Keratinocyte (primary cell): ENCODE measurements at regions not wholly inside any gene's neighbourhood (a gene's known extent, or its start where the extent isn't known, plus 50 kb on each side); places are given as distances from the start of the nearest gene placed in this dataset.

Experiments used
- DNase-seq: peaks from one replicate; pipeline ENCODE4 v3.0.0-alpha.2; 2011; ENCODE audit warnings: low read depth, missing footprints, low spot score
- FAIRE-seq: peaks from 2 replicates; lab custom pipeline; 2011; peaks lifted over from hg19 to GRCh38; lab: Jason Lieb, UNC
- H2AFZ ChIP-seq: 2 replicates; pipeline ENCODE4 v1.6.0; 2012; ENCODE audit warnings: low read length, control low read depth, inconsistent platforms; ENCODE audit not compliant: control insufficient read depth
- H3K27ac ChIP-seq: 2 replicates; pipeline ENCODE4 v1.5.1; 2011; ENCODE audit warnings: low read length; ENCODE audit not compliant: control insufficient read depth, insufficient read depth
- H3K27me3 ChIP-seq: 3 replicates; pipeline ENCODE4 v1.6.0; 2011; ENCODE audit warnings: low read length; ENCODE audit not compliant: control insufficient read depth, insufficient read depth; ENCODE audit errors: extremely low read depth
- H3K36me3 ChIP-seq, 2 experiments: 2 replicates in 1 of 2; 3 replicates in 1 of 2; pipeline ENCODE4 v1.5.1; 2011; ENCODE audit warnings: low read length in 2 of 2, mild to moderate bottlenecking in 1 of 2; ENCODE audit not compliant: control insufficient read depth in 2 of 2, insufficient read depth in 2 of 2; ENCODE audit errors: extremely low read depth in 1 of 2
- H3K4me1 ChIP-seq: 3 replicates; pipeline ENCODE4 v1.5.1; 2011; ENCODE audit warnings: low read length; ENCODE audit not compliant: control insufficient read depth, insufficient read depth; ENCODE audit errors: extremely low read depth
- H3K4me2 ChIP-seq: 3 replicates; pipeline ENCODE4 v1.6.0; 2011; ENCODE audit warnings: low read depth, low read length; ENCODE audit not compliant: control insufficient read depth, insufficient read depth; ENCODE audit errors: extremely low read depth
- H3K4me3 ChIP-seq, 3 experiments: fragments of 200-600 bp in 1 of 3; sonication (generic) in 1 of 3; 2 replicates in 2 of 3; 3 replicates in 1 of 3; pipeline ENCODE4 v1.5.1; 2011 to 2016; ENCODE audit warnings: low read length in 3 of 3, mild to moderate bottlenecking in 3 of 3, control low read depth in 2 of 3, inconsistent platforms in 1 of 3, low read depth in 1 of 3, mixed read lengths in 1 of 3, mixed run types in 1 of 3, moderate library complexity in 1 of 3; ENCODE audit not compliant: control insufficient read depth in 2 of 3, insufficient read depth in 2 of 3; ENCODE audit errors: extremely low read depth in 1 of 3
- H3K79me2 ChIP-seq: 2 replicates; pipeline ENCODE4 v1.6.0; 2012; ENCODE audit warnings: low read length; ENCODE audit not compliant: control insufficient read depth, insufficient read depth
- H3K9ac ChIP-seq: 3 replicates; pipeline ENCODE4 v1.6.0; 2011; ENCODE audit warnings: low read length; ENCODE audit not compliant: control insufficient read depth, insufficient read depth; ENCODE audit errors: extremely low read depth
- H3K9me1 ChIP-seq: 3 replicates; pipeline ENCODE4 v1.6.0; 2011; ENCODE audit warnings: low read length; ENCODE audit not compliant: control insufficient read depth, insufficient read depth; ENCODE audit errors: extremely low read depth
- H3K9me3 ChIP-seq: 2 replicates; pipeline ENCODE4 v1.5.1; 2012; ENCODE audit warnings: low read depth, low read length; ENCODE audit not compliant: control insufficient read depth
- H4K20me1 ChIP-seq: 3 replicates; pipeline ENCODE4 v1.6.0; 2011; ENCODE audit warnings: low read length; ENCODE audit not compliant: control insufficient read depth, insufficient read depth; ENCODE audit errors: extremely low read depth
- CTCF ChIP-seq, 3 experiments: IDR thresholded peaks in 1 of 3; conservative IDR thresholded peaks in 1 of 3; optimal IDR thresholded peaks in 1 of 3; 2 replicates in 2 of 3; 3 replicates in 1 of 3; pipeline versions ENCODE3 to v1.5.1; 2011; ENCODE audit warnings: low read length in 3 of 3, mild to moderate bottlenecking in 3 of 3, moderate library complexity in 2 of 3, control low read depth in 1 of 3, inconsistent platforms in 1 of 3; ENCODE audit not compliant: insufficient read depth in 2 of 3; ENCODE audit errors: extremely low read depth in 1 of 3
- EZH2 ChIP-seq: IDR thresholded peaks from one replicate; pipeline ENCODE4 v1.6.1; 2012; ENCODE audit warnings: inconsistent platforms, mild to moderate bottlenecking, low read length, moderate library complexity
- dilution Hi-C: fragments of 300-500 bp; cut with MboI; formaldehyde crosslinking; loops from one replicate; pipeline ENCODE4 v1.7.0; 2020; ENCODE audit warnings: low sequenced_read_pairs; ENCODE audit not compliant: extremely low pct_ligation_motif_present

- Histone ChIP-seq H4K20me1 (no peaks in the 10 kb centered on the region), H2AFZ (no peak overlapping the region), H3K9ac (no peak overlapping the region), H3K27me3 (no peaks in the 10 kb centered on the region), H3K9me3 (no peaks in the 10 kb centered on the region), H3K9me1 (no peaks in the 10 kb centered on the region), H3K36me3 (no peaks in the 10 kb centered on the region), H3K27ac (no peak overlapping the region), H3K4me1 (no peaks in the 10 kb centered on the region), H3K4me2 (no peak overlapping the region), H3K4me3 (no peak overlapping the region), H3K79me2 (no peaks in the 10 kb centered on the region)
- DNase-seq = no peak
- TF ChIP-seq CTCF (optimal IDR thresholded peaks at IDR 0.05 in 1 of 3, IDR thresholded peaks at IDR 0.05 in 1 of 3, conservative IDR thresholded peaks at IDR 0.05 in 1 of 3; ENCODE audit: extremely low read depth in 1 of 3, insufficient read depth in 2 of 3, low read length in 3 of 3) = no peak
- TF ChIP-seq EZH2 = no peak
- dilution Hi-C loops = no loop called here
- FAIRE-seq = no peak
These were observed 122.2 kb upstream of the SYNCRIP start for GRCh38 chr6:85764844-85765243.

- no peak overlapping the region for H2AFZ ChIP-seq
- no peaks in the 10 kb centered on the region for H4K20me1 ChIP-seq
- H3K79me2 ChIP-seq = no peaks in the 10 kb centered on the region
- H3K27me3 ChIP-seq = no peaks in the 10 kb centered on the region
- no peaks in the 10 kb centered on the region for H3K9me1 ChIP-seq
- no peaks in the 10 kb centered on the region for H3K9me3 ChIP-seq
- no peak for DNase-seq
- FAIRE-seq = no peak
- H3K4me2 ChIP-seq = no peak overlapping the region
- H3K36me3 ChIP-seq = no peaks in the 10 kb centered on the region
- H3K27ac ChIP-seq = no peak overlapping the region
- H3K4me3 ChIP-seq = no peak overlapping the region
- no peaks in the 10 kb centered on the region for H3K4me1 ChIP-seq
- dilution Hi-C loops = no loop called here
- no peak overlapping the region for H3K9ac ChIP-seq
- peak in 1 of 3 experiments; percentile 39 for TF ChIP-seq CTCF (optimal IDR thresholded peaks at IDR 0.05 in 1 of 3, IDR thresholded peaks at IDR 0.05 in 1 of 3, conservative IDR thresholded peaks at IDR 0.05 in 1 of 3; ENCODE audit: extremely low read depth in 1 of 3, insufficient read depth in 2 of 3, low read length in 3 of 3)
- TF ChIP-seq EZH2 = no peak
These were observed 114.3 kb upstream of the SYNCRIP start for GRCh38 chr6:85756982-85757381.
